Endothelial cell of umbilical vein (primary cell): ENCODE measurements at regions not wholly inside any gene's neighbourhood (a gene's known extent, or its start where the extent isn't known, plus 50 kb on each side); places are given as distances from the start of the nearest gene placed in this dataset.

Experiments used
- EZH2 ChIP-seq: IDR thresholded peaks from 2 replicates; pipeline ENCODE4 v1.6.1; 2012; ENCODE audit warnings: borderline replicate concordance, low read depth, mild to moderate bottlenecking, moderate library complexity, low read length, inconsistent platforms; ENCODE audit not compliant: severe bottlenecking
- JUN ChIP-seq: IDR thresholded peaks from 2 replicates; pipeline ENCODE4 v1.6.1; 2011; ENCODE audit warnings: borderline replicate concordance, low read depth; ENCODE audit not compliant: insufficient read length, insufficient read depth
- POLR2AphosphoS5 ChIP-seq: IDR thresholded peaks from 2 replicates; pipeline ENCODE4 v1.6.1; 2012; ENCODE audit warnings: low read depth, mild to moderate bottlenecking, control low read depth, low read length, moderate library complexity; ENCODE audit not compliant: insufficient read depth
- TF ChIP-seq, protein P1 (sequence below), 2 donors: IDR thresholded peaks; 1 replicate in 1 of 2; 2 replicates in 1 of 2; pipeline ENCODE4 v1.5.1; 2011; ENCODE audit warnings: low read length in 2 of 2, mild to moderate bottlenecking in 2 of 2, moderate library complexity in 2 of 2, control low read depth in 1 of 2, inconsistent platforms in 1 of 2, low read depth in 1 of 2; ENCODE audit not compliant: insufficient read depth in 1 of 2; ENCODE audit errors: extremely low read depth in 1 of 2

GRCh38 chr11:38543986-38544385 lies 1946.0 kb upstream of the RAG2 start:
- TF ChIP-seq POLR2AphosphoS5 (no peak), JUN (no peak), EZH2 (no peak)
- TF ChIP-seq, protein P1, sequence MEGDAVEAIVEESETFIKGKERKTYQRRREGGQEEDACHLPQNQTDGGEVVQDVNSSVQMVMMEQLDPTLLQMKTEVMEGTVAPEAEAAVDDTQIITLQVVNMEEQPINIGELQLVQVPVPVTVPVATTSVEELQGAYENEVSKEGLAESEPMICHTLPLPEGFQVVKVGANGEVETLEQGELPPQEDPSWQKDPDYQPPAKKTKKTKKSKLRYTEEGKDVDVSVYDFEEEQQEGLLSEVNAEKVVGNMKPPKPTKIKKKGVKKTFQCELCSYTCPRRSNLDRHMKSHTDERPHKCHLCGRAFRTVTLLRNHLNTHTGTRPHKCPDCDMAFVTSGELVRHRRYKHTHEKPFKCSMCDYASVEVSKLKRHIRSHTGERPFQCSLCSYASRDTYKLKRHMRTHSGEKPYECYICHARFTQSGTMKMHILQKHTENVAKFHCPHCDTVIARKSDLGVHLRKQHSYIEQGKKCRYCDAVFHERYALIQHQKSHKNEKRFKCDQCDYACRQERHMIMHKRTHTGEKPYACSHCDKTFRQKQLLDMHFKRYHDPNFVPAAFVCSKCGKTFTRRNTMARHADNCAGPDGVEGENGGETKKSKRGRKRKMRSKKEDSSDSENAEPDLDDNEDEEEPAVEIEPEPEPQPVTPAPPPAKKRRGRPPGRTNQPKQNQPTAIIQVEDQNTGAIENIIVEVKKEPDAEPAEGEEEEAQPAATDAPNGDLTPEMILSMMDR (IDR thresholded peaks at IDR 0.05; ENCODE audit: extremely low read depth in 1 of 2, insufficient read depth in 1 of 2, low read depth in 1 of 2, low read length in 2 of 2) = no peak
